ENCODE measurements at regions not wholly inside any gene's neighbourhood (a gene's known extent, or its start where the extent isn't known, plus 50 kb on each side); places are given as distances from the start of the nearest gene placed in this dataset.

GRCh38 chr6:139534472-139535115, 160.1 kb upstream of the CITED2 start:
- no peak overlapping the region for H2AFZ ChIP-seq (ENCODE audit: low read depth, low read length)
- H3K9me3 ChIP-seq (ENCODE audit: low read length): no peaks in the 10 kb centered on the region
- no peak overlapping the region for H3K4me2 ChIP-seq (ENCODE audit: low read length)
- H3K27me3 ChIP-seq (ENCODE audit: insufficient read depth, low read depth, low read length): no peaks in the 10 kb centered on the region
- H3K4me3 ChIP-seq (ENCODE audit: low read length): no peak overlapping the region
- H3K27ac ChIP-seq (ENCODE audit: low read length): no peak overlapping the region
- no peaks in the 10 kb centered on the region for H3K79me2 ChIP-seq (replicated peaks; ENCODE audit: insufficient read depth, low read length)
- H3K36me3 ChIP-seq (ENCODE audit: insufficient read depth, low read length): no peaks in the 10 kb centered on the region
- H4K20me1 ChIP-seq (ENCODE audit: insufficient read depth): no peaks in the 10 kb centered on the region
- H3K9me2 ChIP-seq (ENCODE audit: insufficient read depth, low read length): no peaks in the 10 kb centered on the region
- no peak for TF ChIP-seq SMC3 (conservative IDR thresholded peaks at IDR 0.05; ENCODE audit: poor library complexity)
- TF ChIP-seq REST (IDR thresholded peaks at IDR 0.05; ENCODE audit: borderline replicate concordance): no peak
- no peak for TF ChIP-seq POLR2AphosphoS5 (IDR thresholded peaks at IDR 0.05)
- no peak for TF ChIP-seq RAD21 (conservative IDR thresholded peaks at IDR 0.05)
- TF ChIP-seq EP300 (conservative IDR thresholded peaks at IDR 0.05; ENCODE audit: poor library complexity, severe bottlenecking): no peak
- TF ChIP-seq MXI1 (conservative IDR thresholded peaks at IDR 0.05; ENCODE audit: poor library complexity, severe bottlenecking): no peak
- no peak for TF ChIP-seq CTCF (IDR thresholded peaks at IDR 0.05; ENCODE audit: poor library complexity, severe bottlenecking)
- TF ChIP-seq EZH2 (IDR thresholded peaks at IDR 0.05; ENCODE audit: borderline replicate concordance, insufficient read depth, low read length, poor library complexity, severe bottlenecking): no peak
- no peak for TF ChIP-seq TAF1 (IDR thresholded peaks at IDR 0.05; ENCODE audit: low read depth)
- no peaks in the 10 kb centered on the region for H3F3A ChIP-seq (ENCODE audit: insufficient read depth, low read length, poor library complexity, severe bottlenecking)
- H3K9ac ChIP-seq (ENCODE audit: low read length): no peak overlapping the region

GRCh38 chr6:139533573-139534471, 159.4 kb upstream of the CITED2 start:
- H4K20me1 ChIP-seq (ENCODE audit: insufficient read depth): no peaks in the 10 kb centered on the region
- no peak for TF ChIP-seq POLR2AphosphoS5 (IDR thresholded peaks at IDR 0.05)
- no peak for TF ChIP-seq CTCF (IDR thresholded peaks at IDR 0.05; ENCODE audit: poor library complexity, severe bottlenecking)
- no peak for TF ChIP-seq SMC3 (conservative IDR thresholded peaks at IDR 0.05; ENCODE audit: poor library complexity)
- TF ChIP-seq MXI1 (conservative IDR thresholded peaks at IDR 0.05; ENCODE audit: poor library complexity, severe bottlenecking): no peak
- TF ChIP-seq EP300 (conservative IDR thresholded peaks at IDR 0.05; ENCODE audit: poor library complexity, severe bottlenecking): no peak
- no peak for TF ChIP-seq EZH2 (IDR thresholded peaks at IDR 0.05; ENCODE audit: borderline replicate concordance, insufficient read depth, low read length, poor library complexity, severe bottlenecking)
- TF ChIP-seq RAD21 (conservative IDR thresholded peaks at IDR 0.05): no peak
- no peak for TF ChIP-seq REST (IDR thresholded peaks at IDR 0.05; ENCODE audit: borderline replicate concordance)
- no peak for TF ChIP-seq TAF1 (IDR thresholded peaks at IDR 0.05; ENCODE audit: low read depth)
- H3K36me3 ChIP-seq (ENCODE audit: insufficient read depth, low read length): no peaks in the 10 kb centered on the region
- H3K4me3 ChIP-seq (ENCODE audit: low read length): no peak overlapping the region
- no peaks in the 10 kb centered on the region for H3K9me2 ChIP-seq (ENCODE audit: insufficient read depth, low read length)
- no peaks in the 10 kb centered on the region for H3F3A ChIP-seq (ENCODE audit: insufficient read depth, low read length, poor library complexity, severe bottlenecking)
- no peaks in the 10 kb centered on the region for H3K79me2 ChIP-seq (replicated peaks; ENCODE audit: insufficient read depth, low read length)
- no peak overlapping the region for H3K4me2 ChIP-seq (ENCODE audit: low read length)
- H3K9ac ChIP-seq (ENCODE audit: low read length): no peak overlapping the region
- H3K27ac ChIP-seq (ENCODE audit: low read length): no peak overlapping the region
- no peaks in the 10 kb centered on the region for H3K9me3 ChIP-seq (ENCODE audit: low read length)
- no peak overlapping the region for H2AFZ ChIP-seq (ENCODE audit: low read depth, low read length)
- H3K27me3 ChIP-seq (ENCODE audit: insufficient read depth, low read depth, low read length): no peaks in the 10 kb centered on the region

Data from neural cell (in vitro differentiated cells).